IMR-90 (cell line): ENCODE measurements at regions not wholly inside any gene's neighbourhood (a gene's known extent, or its start where the extent isn't known, plus 50 kb on each side); places are given as distances from the start of the nearest gene placed in this dataset.

Source experiments
- ATAC-seq: fragments of 200-7000 bp; cut with Tn5 transposase; 2 replicates; pipeline ENCODE4 v1.9.1; 2020; ENCODE audit warnings: low read depth, mild to moderate bottlenecking, moderate library complexity
- BruUV-seq: library from RNA; stranded (reverse); fragments of 400-500 nt; replicated peaks from 2 replicates; lab custom pipeline; 2021; lab: Mats Ljungman, UMichigan
- CTCF ChIA-PET: fragments of 300-600 bp; formaldehyde crosslinking; extraction: SDS; loops from one replicate; lab custom pipeline; 2021; ENCODE audit warnings: antibody characterized with exemption; lab: Yijun Ruan, JAX
- POLR2A ChIA-PET: fragments of 300-600 bp; sonication (Branson Sonifier 250); formaldehyde crosslinking; loops from one replicate; lab custom pipeline; 2022; ENCODE audit warnings: antibody characterized with exemption; ENCODE audit not compliant: unreplicated experiment; lab: Charles Lee
- DNase-seq: peaks from one replicate; pipeline ENCODE4 v3.0.0; 2013
- H2AFZ ChIP-seq: replicated peaks from 2 replicates; pipeline ENCODE3; 2013; ENCODE audit warnings: low read length, mild to moderate bottlenecking; ENCODE audit not compliant: poor library complexity
- H2AK5ac ChIP-seq: 2 replicates; pipeline ENCODE4 v1.6.1; 2013; ENCODE audit warnings: low read depth, low read length, inconsistent platforms
- H2AK9ac ChIP-seq: replicated peaks from 2 replicates; pipeline ENCODE3; 2013; ENCODE audit warnings: mild to moderate bottlenecking, low read depth, low read length, moderate library complexity; ENCODE audit not compliant: poor library complexity
- H2BK120ac ChIP-seq: 2 replicates; pipeline ENCODE4 v1.6.1; 2013; ENCODE audit warnings: low read depth, low read length, inconsistent platforms
- H2BK15ac ChIP-seq: 3 replicates; pipeline ENCODE4 v1.6.1; 2013; ENCODE audit warnings: low read depth, low read length, inconsistent platforms
- H2BK20ac ChIP-seq: 2 replicates; pipeline ENCODE4 v1.6.1; 2013; ENCODE audit warnings: low read depth, mild to moderate bottlenecking, inconsistent platforms, low read length, moderate library complexity
- H2BK5ac ChIP-seq: 2 replicates; pipeline ENCODE4 v1.6.1; 2013; ENCODE audit warnings: mild to moderate bottlenecking, low read depth, low read length, inconsistent platforms; ENCODE audit not compliant: poor library complexity, severe bottlenecking
- H3K14ac ChIP-seq: replicated peaks from 2 replicates; pipeline ENCODE4 v1.6.1; 2013; ENCODE audit warnings: low read depth, low read length, inconsistent platforms
- H3K18ac ChIP-seq: 2 replicates; pipeline ENCODE4 v1.6.1; 2013; ENCODE audit warnings: low read depth, low read length, control low read depth
- H3K23ac ChIP-seq: 2 replicates; pipeline ENCODE4 v1.6.1; 2013; ENCODE audit warnings: low read depth, low read length, inconsistent platforms
- H3K27ac ChIP-seq: 2 replicates; pipeline ENCODE4 v1.5.1; 2013; ENCODE audit warnings: mild to moderate bottlenecking, control low read depth, low read length; ENCODE audit not compliant: insufficient read depth
- H3K27me3 ChIP-seq: 2 replicates; pipeline ENCODE4 v1.6.1; 2013; ENCODE audit warnings: low read length; ENCODE audit not compliant: control insufficient read depth, insufficient read depth
- H3K36me3 ChIP-seq: 2 replicates; pipeline ENCODE4 v1.6.1; 2013; ENCODE audit warnings: low read length, mixed read lengths; ENCODE audit not compliant: control insufficient read depth, insufficient read depth
- H3K4ac ChIP-seq: 2 replicates; pipeline ENCODE4 v1.6.1; 2013; ENCODE audit warnings: low read depth, low read length, inconsistent platforms
- H3K4me1 ChIP-seq: 2 replicates; pipeline ENCODE4 v1.6.1; 2013; ENCODE audit warnings: low read length, mixed read lengths; ENCODE audit not compliant: control insufficient read depth, insufficient read depth
- H3K4me2 ChIP-seq: 2 replicates; pipeline ENCODE4 v1.6.1; 2013; ENCODE audit warnings: low read depth, mild to moderate bottlenecking, control low read depth, low read length, moderate library complexity
- H3K4me3 ChIP-seq: 2 replicates; pipeline ENCODE4 v1.5.1; 2013; ENCODE audit warnings: low read depth, mild to moderate bottlenecking, control low read depth, low read length, moderate library complexity; ENCODE audit not compliant: insufficient read depth
- H3K56ac ChIP-seq: 2 replicates; pipeline ENCODE4 v1.6.1; 2013; ENCODE audit warnings: low read length, inconsistent platforms; ENCODE audit not compliant: insufficient read depth; ENCODE audit errors: extremely low read depth
- H3K79me1 ChIP-seq, 2 experiments: 2 replicates each; pipeline ENCODE4 v1.6.1; 2013; ENCODE audit warnings: low read length in 2 of 2, inconsistent platforms in 1 of 2, low read depth in 1 of 2
- H3K9ac ChIP-seq: 2 replicates; pipeline ENCODE4 v1.6.1; 2013; ENCODE audit warnings: low read depth, low read length, control low read depth
- H3K9me1 ChIP-seq: 2 replicates; pipeline ENCODE4 v1.6.1; 2013; ENCODE audit warnings: low read length, inconsistent platforms; ENCODE audit not compliant: insufficient read depth
- H3K9me3 ChIP-seq: 2 replicates; pipeline ENCODE4 v1.6.1; 2013; ENCODE audit warnings: low read length; ENCODE audit not compliant: control insufficient read depth, insufficient read depth
- H4K20me1 ChIP-seq: 2 replicates; pipeline ENCODE4 v1.6.1; 2013; ENCODE audit warnings: low read length, inconsistent platforms; ENCODE audit not compliant: insufficient read depth
- H4K5ac ChIP-seq: 2 replicates; pipeline ENCODE4 v1.6.1; 2013; ENCODE audit warnings: mild to moderate bottlenecking, low read depth, low read length, control low read depth
- H4K8ac ChIP-seq, 2 experiments: 2 replicates each; pipeline ENCODE4 v1.6.1; 2013; ENCODE audit warnings: low read depth in 2 of 2, low read length in 2 of 2, control low read depth in 1 of 2, inconsistent platforms in 1 of 2
- H4K91ac ChIP-seq: 2 replicates; pipeline ENCODE4 v1.6.1; 2013; ENCODE audit warnings: low read depth, low read length, inconsistent platforms; ENCODE audit not compliant: insufficient read depth
- BHLHE40 ChIP-seq: fragments of 150-350 bp; IDR thresholded peaks from 2 replicates; pipeline ENCODE4 v1.6.1; 2016; ENCODE audit warnings: mild to moderate bottlenecking, low read depth, low read length
- CEBPB ChIP-seq: IDR thresholded peaks from 2 replicates; pipeline ENCODE4 v1.6.1; 2012; ENCODE audit warnings: low read depth, low read length, improper control_type of control experiment
- CHD1 ChIP-seq: IDR thresholded peaks from 2 replicates; pipeline ENCODE4 v1.6.1; 2012; ENCODE audit warnings: low read depth, low read length, improper control_type of control experiment
- FOS ChIP-seq: fragments of 150-350 bp; IDR thresholded peaks from 2 replicates; pipeline ENCODE4 v1.6.1; 2016; ENCODE audit warnings: low read depth, low read length
- MAFK ChIP-seq: IDR thresholded peaks from 2 replicates; pipeline ENCODE4 v1.6.1; 2012; ENCODE audit warnings: low read depth, low read length, improper control_type of control experiment
- MAZ ChIP-seq: IDR thresholded peaks from 2 replicates; pipeline ENCODE4 v1.6.1; 2012; ENCODE audit warnings: low read depth, mild to moderate bottlenecking, low read length, improper control_type of control experiment, moderate library complexity, borderline replicate concordance
- MXI1 ChIP-seq: IDR thresholded peaks from 2 replicates; pipeline ENCODE4 v1.6.1; 2012; ENCODE audit warnings: low read depth, mild to moderate bottlenecking, low read length, moderate library complexity, borderline replicate concordance
- NFE2L2 ChIP-seq: fragments of 150-350 bp; IDR thresholded peaks from 2 replicates; pipeline ENCODE4 v1.6.1; 2016; ENCODE audit warnings: low read depth, mild to moderate bottlenecking, low read length
- POLR2A ChIP-seq: IDR thresholded peaks from 2 replicates; pipeline ENCODE4 v1.6.1; 2012; ENCODE audit warnings: mild to moderate bottlenecking, low read depth, low read length
- dilution Hi-C: fragments of 300-500 bp; cut with HindIII; formaldehyde crosslinking; loops from one replicate; pipeline ENCODE4 v1.14.3; 2018; ENCODE audit warnings: low sequenced_read_pairs; ENCODE audit not compliant: unreplicated experiment
- in situ Hi-C: fragments of 300-500 bp; cut with MboI; formaldehyde crosslinking; loops from 3 replicates; pipeline ENCODE4 v1.14.3; 2019; ENCODE audit warnings: low sequenced_read_pairs, inconsistent platforms, mixed read lengths
- intact Hi-C: fragments of 100-400 bp; cut with micrococcal nuclease; formaldehyde crosslinking; loops from 2 replicates; pipeline ENCODE4 v1.10.0; 2022

DNA sequence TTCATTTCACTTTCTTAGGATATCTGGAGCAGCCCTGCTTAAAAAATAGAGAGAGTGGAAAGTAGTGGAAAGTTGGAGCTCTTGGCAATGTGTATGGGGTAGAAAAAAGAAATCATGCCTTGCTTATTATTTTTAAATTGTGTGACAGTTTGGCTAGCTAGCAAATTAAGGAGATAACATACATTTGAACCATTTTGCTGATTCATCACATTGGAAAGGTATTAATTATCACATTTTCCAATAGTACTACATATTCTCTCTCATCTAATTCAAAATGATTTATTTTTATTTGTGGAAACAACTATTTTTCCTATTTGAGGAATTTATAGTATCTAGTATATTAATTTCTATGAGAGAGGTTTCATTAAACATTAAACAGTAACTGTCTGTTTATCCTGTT is 280.4 kb downstream of the KLHL4 start:
- dilution Hi-C loops, result no loop called here
- H3K27ac ChIP-seq, result no peak overlapping the region
- no peak overlapping the region for H2AK9ac ChIP-seq
- H4K5ac ChIP-seq, result no peak overlapping the region
- no peak overlapping the region for H2BK120ac ChIP-seq
- no peak overlapping the region for H3K4me2 ChIP-seq
- H3K18ac ChIP-seq, result no peak overlapping the region
- no peaks in the 10 kb centered on the region for H3K79me1 ChIP-seq
- H2AFZ ChIP-seq, result no peak overlapping the region
- H3K14ac ChIP-seq, result no peak overlapping the region
- H4K20me1 ChIP-seq, result no peaks in the 10 kb centered on the region
- no peaks in the 10 kb centered on the region for H3K9me1 ChIP-seq
- no peak overlapping the region for H2AK5ac ChIP-seq
- no peak overlapping the region for H3K9ac ChIP-seq
- in situ Hi-C loops, result no loop called here
- no peak for TF ChIP-seq CEBPB
- TF ChIP-seq POLR2A, result no peak
- no peak for TF ChIP-seq MAZ
- TF ChIP-seq MXI1, result no peak
- no peak for TF ChIP-seq BHLHE40
- peak; percentile 89 for TF ChIP-seq MAFK
- TF ChIP-seq CHD1, result no peak
- TF ChIP-seq FOS, result no peak
- no peak for TF ChIP-seq NFE2L2
- no peak overlapping the region for H4K91ac ChIP-seq
- POLR2A ChIA-PET, result no interaction called here
- ATAC-seq (no peak), DNase-seq (no peak)
- CTCF ChIA-PET, result no interaction called here
- H2BK20ac ChIP-seq, result no peak overlapping the region
- no peak overlapping the region for H3K23ac ChIP-seq
- H3K56ac ChIP-seq, result no peak overlapping the region
- H3K4me1 ChIP-seq, result no peaks in the 10 kb centered on the region
- no peak overlapping the region for H4K8ac ChIP-seq
- no peaks in the 10 kb centered on the region for H3K9me3 ChIP-seq
- H3K36me3 ChIP-seq, result no peaks in the 10 kb centered on the region
- no peak overlapping the region for H2BK5ac ChIP-seq
- intact Hi-C loops, result no loop called here
- H3K27me3 ChIP-seq, result no peaks in the 10 kb centered on the region
- BruUV-seq, result no TSS peak
- H2BK15ac ChIP-seq, result no peak overlapping the region
- no peak overlapping the region for H3K4ac ChIP-seq
- H3K4me3 ChIP-seq, result no peak overlapping the region
